OCI-LY3 (cell line): ENCODE measurements at regions not wholly inside any gene's neighbourhood (a gene's known extent, or its start where the extent isn't known, plus 50 kb on each side); places are given as distances from the start of the nearest gene placed in this dataset.
"Not testable (repeated sequence)": the region's sequence is repeated elsewhere in the genome, so short reads cannot be mapped to it uniquely, and the experiment has no call there.

ENCODE experiments used
- H2AFZ ChIP-seq: fragments of 200-600, 300-600 bp; shearing (Covaris generic); 2 replicates; pipeline ENCODE4 v1.6.0; 2014; ENCODE audit warnings: antibody characterized with exemption, low read depth, low read length
- H3K27ac ChIP-seq: fragments of 200-600, 300-600 bp; sonication (generic); 2 replicates; pipeline ENCODE4 v1.5.1; 2014; ENCODE audit warnings: mild to moderate bottlenecking, low read length, moderate library complexity, mixed read lengths
- H3K27me3 ChIP-seq: fragments of 200-600, 300-600 bp; sonication (generic); 2 replicates; pipeline ENCODE4 v1.6.1; 2014; ENCODE audit warnings: low read depth, low read length, mixed read lengths
- H3K36me3 ChIP-seq: fragments of 200-600, 300-600 bp; sonication (generic); replicated peaks from 2 replicates; pipeline ENCODE3; 2014; ENCODE audit warnings: low read depth, low read length, mixed read lengths
- H3K4me1 ChIP-seq: fragments of 300-600, 200-600 bp; sonication (generic); 2 replicates; pipeline ENCODE4 v1.6.1; 2014; ENCODE audit warnings: low read length, mixed read lengths
- H3K4me2 ChIP-seq: fragments of 200-600, 300-600 bp; sonication (generic); 2 replicates; pipeline ENCODE4 v1.6.1; 2014; ENCODE audit warnings: low read length, mixed read lengths
- H3K4me3 ChIP-seq: fragments of 300-600, 200-600 bp; sonication (generic); 2 replicates; pipeline ENCODE4 v1.5.1; 2014; ENCODE audit warnings: antibody characterized with exemption, mild to moderate bottlenecking, low read length, moderate library complexity
- H3K79me2 ChIP-seq: fragments of 300-600, 200-600 bp; shearing (Covaris generic); 2 replicates; pipeline ENCODE4 v1.6.1; 2014; ENCODE audit warnings: mild to moderate bottlenecking, low read length, mixed read lengths
- H3K9ac ChIP-seq: fragments of 300-600, 200-600 bp; shearing (Covaris generic); 2 replicates; pipeline ENCODE4 v1.6.0; 2014; ENCODE audit warnings: mild to moderate bottlenecking, low read length, moderate library complexity
- H3K9me3 ChIP-seq: fragments of 200-600, 300-600 bp; shearing (Covaris generic); 2 replicates; pipeline ENCODE4 v1.6.1; 2014; ENCODE audit warnings: low read length, mixed read lengths; ENCODE audit not compliant: insufficient read depth
- H4K20me1 ChIP-seq: fragments of 200-600, 300-600 bp; sonication (generic); 2 replicates; pipeline ENCODE4 v1.6.1; 2016; ENCODE audit warnings: low read length, mixed read lengths; ENCODE audit not compliant: insufficient read depth
- EZH2phosphoT487 ChIP-seq: fragments of 200-600 bp; shearing (Covaris generic); IDR thresholded peaks from 2 replicates; pipeline ENCODE4 v1.6.1; 2018; ENCODE audit warnings: antibody characterized with exemption, mixed run types, low read depth
- TF ChIP-seq, protein P1 (sequence below): fragments of 200-600, 300-600 bp; sonication (generic); IDR thresholded peaks from 2 replicates; pipeline ENCODE4 v1.5.1; 2014; ENCODE audit warnings: antibody characterized with exemption, low read length, low read depth

DNA sequence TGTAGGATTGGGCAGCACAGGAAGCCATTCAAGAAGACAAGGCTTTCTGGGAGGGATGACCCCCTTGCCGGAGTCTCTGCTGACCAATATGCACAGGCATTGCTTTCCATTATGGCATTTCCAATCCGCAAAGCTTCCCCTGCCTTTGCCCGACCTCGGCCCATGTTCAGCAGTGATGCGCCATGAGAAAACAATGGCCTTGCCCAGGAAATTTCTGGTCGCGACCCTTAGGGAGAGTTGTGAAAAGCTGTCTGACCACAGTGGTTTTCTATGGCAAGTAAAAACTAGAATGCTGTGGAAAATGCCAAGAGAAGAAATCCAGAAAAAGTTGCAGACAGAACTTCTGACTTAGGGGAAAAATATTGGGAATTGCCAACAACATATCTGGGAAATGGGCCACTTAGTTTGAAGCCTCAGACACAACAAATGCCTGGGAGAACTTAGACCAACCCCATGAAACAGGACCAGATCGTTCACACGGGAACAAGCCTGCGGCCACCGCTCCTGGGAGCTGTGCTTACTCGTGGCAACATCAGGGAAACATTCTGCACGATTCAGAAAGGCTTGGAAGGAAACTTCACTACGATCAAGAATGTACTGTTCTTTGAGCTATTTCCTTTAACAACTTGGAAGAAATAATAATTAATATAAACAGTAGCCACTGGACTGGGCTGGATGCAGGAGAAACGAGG lies 512.4 kb downstream of the TNS3 start:
- no peaks in the 10 kb centered on the region for H3K36me3 ChIP-seq
- H3K4me1 ChIP-seq: peaks cover 6% of the 10 kb centered on the region; the same call in 1 of the 2 replicates
- no peak for TF ChIP-seq EZH2phosphoT487
- TF ChIP-seq, protein P1, sequence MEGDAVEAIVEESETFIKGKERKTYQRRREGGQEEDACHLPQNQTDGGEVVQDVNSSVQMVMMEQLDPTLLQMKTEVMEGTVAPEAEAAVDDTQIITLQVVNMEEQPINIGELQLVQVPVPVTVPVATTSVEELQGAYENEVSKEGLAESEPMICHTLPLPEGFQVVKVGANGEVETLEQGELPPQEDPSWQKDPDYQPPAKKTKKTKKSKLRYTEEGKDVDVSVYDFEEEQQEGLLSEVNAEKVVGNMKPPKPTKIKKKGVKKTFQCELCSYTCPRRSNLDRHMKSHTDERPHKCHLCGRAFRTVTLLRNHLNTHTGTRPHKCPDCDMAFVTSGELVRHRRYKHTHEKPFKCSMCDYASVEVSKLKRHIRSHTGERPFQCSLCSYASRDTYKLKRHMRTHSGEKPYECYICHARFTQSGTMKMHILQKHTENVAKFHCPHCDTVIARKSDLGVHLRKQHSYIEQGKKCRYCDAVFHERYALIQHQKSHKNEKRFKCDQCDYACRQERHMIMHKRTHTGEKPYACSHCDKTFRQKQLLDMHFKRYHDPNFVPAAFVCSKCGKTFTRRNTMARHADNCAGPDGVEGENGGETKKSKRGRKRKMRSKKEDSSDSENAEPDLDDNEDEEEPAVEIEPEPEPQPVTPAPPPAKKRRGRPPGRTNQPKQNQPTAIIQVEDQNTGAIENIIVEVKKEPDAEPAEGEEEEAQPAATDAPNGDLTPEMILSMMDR: no peak
- no peaks in the 10 kb centered on the region for H3K9me3 ChIP-seq
- H3K9ac ChIP-seq: no peak overlapping the region
- no peak overlapping the region for H3K4me2 ChIP-seq
- H3K27me3 ChIP-seq: no peaks in the 10 kb centered on the region
- no peak overlapping the region for H3K4me3 ChIP-seq
- no peaks in the 10 kb centered on the region for H4K20me1 ChIP-seq
- H2AFZ ChIP-seq: no peak overlapping the region
- H3K79me2 ChIP-seq: no peaks in the 10 kb centered on the region
- no peak overlapping the region for H3K27ac ChIP-seq

DNA sequence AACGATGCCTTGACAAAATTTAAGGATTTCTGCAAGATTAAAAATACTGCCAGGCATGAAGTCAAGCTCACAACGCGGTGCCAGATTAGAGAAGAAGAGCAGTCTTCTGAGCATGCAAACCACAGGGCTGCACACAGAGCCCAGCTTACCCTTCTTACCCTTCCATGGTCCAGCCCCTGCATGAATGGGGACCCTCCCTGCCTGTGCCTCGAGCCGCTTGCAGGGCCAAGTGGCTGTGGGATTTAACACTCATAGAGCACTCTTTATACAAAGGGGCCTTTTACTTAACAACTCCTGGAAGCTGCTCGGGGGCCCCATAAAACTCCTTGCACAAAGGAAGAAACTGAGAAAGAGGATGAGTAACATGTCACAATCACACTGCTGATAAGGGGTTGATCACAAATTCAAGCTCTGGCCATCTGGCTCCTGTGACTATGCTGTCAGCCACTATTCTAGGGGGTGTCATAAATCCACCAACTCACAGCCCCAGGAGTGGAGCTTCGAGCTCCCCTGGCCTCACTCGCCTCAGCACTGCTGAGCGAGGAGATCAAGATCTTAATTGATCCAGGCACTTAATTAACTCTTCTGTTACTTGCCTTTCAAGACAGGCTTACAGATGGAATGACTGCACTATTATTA lies 514.8 kb downstream of the TNS3 start:
- Histone ChIP-seq H4K20me1 (no peaks in the 10 kb centered on the region), H3K9me3 (no peaks in the 10 kb centered on the region), H3K4me2 (no peak overlapping the region), H3K9ac (no peak overlapping the region), H3K79me2 (no peaks in the 10 kb centered on the region), H3K27ac (no peak overlapping the region), H3K27me3 (no peaks in the 10 kb centered on the region), H3K4me1 (no peaks in the 10 kb centered on the region), H3K36me3 (no peaks in the 10 kb centered on the region), H2AFZ (no peak overlapping the region), H3K4me3 (no peak overlapping the region)
- TF ChIP-seq, protein P1: no peak
- TF ChIP-seq EZH2phosphoT487: no peak

DNA sequence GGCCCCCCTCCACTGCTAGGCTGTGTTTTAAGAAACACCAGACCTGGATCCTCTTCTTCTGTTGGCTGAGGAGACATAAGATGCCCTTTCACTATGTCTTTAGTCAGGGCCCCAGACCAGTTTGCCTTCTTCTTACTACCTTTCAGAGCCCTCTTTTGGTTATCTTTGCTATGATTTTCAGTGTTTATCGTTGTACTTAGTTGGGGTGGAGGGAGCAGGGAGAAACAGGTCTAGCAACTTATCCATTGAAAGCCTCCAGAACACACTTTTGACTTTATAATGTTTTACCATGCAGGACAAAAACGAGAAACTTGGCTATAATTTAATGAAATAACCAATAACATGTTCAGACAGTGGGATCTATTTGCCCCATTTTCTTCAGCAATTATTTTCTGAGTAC lies 525.2 kb downstream of the TNS3 start:
- no peak overlapping the region for H3K4me2 ChIP-seq
- no peak overlapping the region for H3K27ac ChIP-seq
- H3K79me2 ChIP-seq: no peaks in the 10 kb centered on the region
- no peak overlapping the region for H3K4me3 ChIP-seq
- no peaks in the 10 kb centered on the region for H3K36me3 ChIP-seq
- H3K9me3 ChIP-seq: no peaks in the 10 kb centered on the region
- no peaks in the 10 kb centered on the region for H3K27me3 ChIP-seq
- no peak overlapping the region for H3K9ac ChIP-seq
- no peak overlapping the region for H2AFZ ChIP-seq
- no peaks in the 10 kb centered on the region for H3K4me1 ChIP-seq
- no peaks in the 10 kb centered on the region for H4K20me1 ChIP-seq
- TF ChIP-seq, protein P1: no peak
- no peak for TF ChIP-seq EZH2phosphoT487

DNA sequence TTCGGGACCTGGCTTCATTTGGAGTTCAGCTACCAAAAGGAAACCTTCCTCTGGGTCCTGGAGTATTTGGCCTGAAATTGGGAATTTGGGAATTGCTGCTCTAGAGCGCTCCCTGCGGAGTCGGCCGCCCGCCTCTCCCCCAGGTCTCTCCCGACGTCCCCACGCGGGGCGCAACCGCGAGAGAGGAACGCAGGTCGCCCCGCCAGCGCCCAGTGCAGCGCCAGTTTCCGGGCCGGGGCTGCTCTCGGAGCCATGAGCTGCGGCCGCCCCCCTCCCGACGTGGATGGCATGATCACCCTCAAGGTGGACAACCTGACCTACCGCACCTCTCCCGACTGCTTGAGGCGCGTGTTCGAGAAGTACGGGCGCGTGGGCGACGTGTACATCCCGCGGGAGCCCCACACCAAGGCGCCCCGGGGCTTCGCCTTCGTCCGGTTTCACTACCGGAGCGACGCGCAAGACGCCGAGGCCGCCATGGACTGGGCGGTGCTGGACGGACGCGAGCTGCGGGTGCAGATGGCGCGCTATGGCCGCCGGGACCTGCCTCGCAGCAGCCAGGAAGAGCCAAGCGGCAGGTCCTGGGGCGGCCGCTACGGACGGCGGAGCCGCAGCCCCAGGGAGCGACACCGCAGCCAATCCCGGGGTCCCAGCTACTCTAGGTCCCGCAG lies 529.2 kb downstream of the TNS3 start:
- H3K4me1 ChIP-seq, H3K4me3 ChIP-seq, H2AFZ ChIP-seq: not testable (repeated sequence)

More for the DNA sequence above, 529.2 kb downstream of the TNS3 start:
- not testable (repeated sequence) for H3K27me3 ChIP-seq, H3K9ac ChIP-seq, H3K36me3 ChIP-seq, H3K4me2 ChIP-seq, H3K27ac ChIP-seq, H3K9me3 ChIP-seq, H3K79me2 ChIP-seq, H4K20me1 ChIP-seq
